H1 (cell line): ENCODE measurements at regions not wholly inside any gene's neighbourhood (a gene's known extent, or its start where the extent isn't known, plus 50 kb on each side); places are given as distances from the start of the nearest gene placed in this dataset.

Experiments used
- ATF3 ChIP-seq: IDR thresholded peaks from 2 replicates; pipeline ENCODE4 v1.6.1; 2011; ENCODE audit warnings: low read depth, mild to moderate bottlenecking, low read length; ENCODE audit not compliant: insufficient read depth
- CEBPB ChIP-seq: IDR thresholded peaks from 2 replicates; pipeline ENCODE4 v1.6.1; 2012; ENCODE audit warnings: low read depth, low read length
- GTF2F1 ChIP-seq: IDR thresholded peaks from 2 replicates; pipeline ENCODE4 v1.6.1; 2012; ENCODE audit warnings: low read depth, low read length, improper control_type of control experiment, borderline replicate concordance
- JUN ChIP-seq: IDR thresholded peaks from 2 replicates; pipeline ENCODE4 v1.6.1; 2011; ENCODE audit warnings: low read depth, mild to moderate bottlenecking, improper control_type of control experiment, low read length
- PHF8 ChIP-seq: fragments of 200-600 bp; sonication (generic); conservative IDR thresholded peaks from 2 replicates; pipeline ENCODE4 v1.7.1; 2012; ENCODE audit warnings: low read depth, mild to moderate bottlenecking, inconsistent platforms, low read length, moderate library complexity
- POU5F1 ChIP-seq: IDR thresholded peaks from 2 replicates; pipeline ENCODE4 v1.6.1; 2011; ENCODE audit warnings: low read depth, mild to moderate bottlenecking, low read length, moderate library complexity

- no peak for TF ChIP-seq ATF3
- no peak for TF ChIP-seq PHF8
- TF ChIP-seq CEBPB, result no peak
- TF ChIP-seq POU5F1, result no peak
- TF ChIP-seq JUN, result no peak
- no peak for TF ChIP-seq GTF2F1
Measured at GRCh38 chr6:43887906-43888683, 118.1 kb downstream of the VEGFA start.
